ENCODE measurements at regions not wholly inside any gene's neighbourhood (a gene's known extent, or its start where the extent isn't known, plus 50 kb on each side); places are given as distances from the start of the nearest gene placed in this dataset.
A peak's percentile ranks its signal among the peaks of the same experiment; 100 is the strongest.

DNA sequence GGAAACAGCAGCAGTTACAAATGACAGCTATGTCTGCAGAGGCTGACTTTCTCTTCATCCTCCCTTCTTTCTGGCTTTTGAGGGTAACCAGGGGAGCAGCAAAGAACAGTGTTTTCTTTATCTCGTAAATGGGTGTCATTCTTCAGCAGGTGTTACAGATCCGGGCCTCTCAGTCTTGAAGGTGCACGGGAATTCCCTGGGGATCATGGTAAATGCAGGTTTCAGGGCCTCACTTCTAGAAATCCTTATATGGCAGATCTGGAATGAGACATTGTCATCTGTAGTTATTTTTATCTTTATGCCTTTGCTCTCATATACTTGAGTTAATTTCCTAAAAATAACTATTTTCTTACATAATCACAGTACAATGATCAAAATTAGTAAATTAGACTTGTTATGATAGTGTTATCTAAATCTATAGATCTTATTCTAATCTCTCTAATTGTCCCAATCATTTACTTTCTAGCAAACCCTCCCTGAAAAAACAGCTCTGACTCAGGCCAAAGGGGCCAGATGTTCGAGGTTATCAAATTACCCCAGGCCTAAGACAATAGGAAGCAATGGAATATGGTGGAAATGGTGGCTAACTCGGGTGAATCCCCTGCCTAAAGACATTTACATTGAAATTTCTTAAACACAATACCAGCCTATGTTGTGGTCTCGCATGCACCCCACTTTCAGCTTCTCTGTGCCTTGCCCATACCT, 145.0 kb downstream of the CAND1 start:
- Mint-ChIP-seq H3K27me3 (ENCODE audit: low read depth) (no peaks in the 10 kb centered on the region), H3K27ac (no peak overlapping the region), H3K9me3 (no peaks in the 10 kb centered on the region), H3K36me3 (no peaks in the 10 kb centered on the region), H3K4me1 (peaks cover 24% of the 10 kb centered on the region), H3K4me3 (no peak overlapping the region)
- TF ChIP-seq, protein P1, sequence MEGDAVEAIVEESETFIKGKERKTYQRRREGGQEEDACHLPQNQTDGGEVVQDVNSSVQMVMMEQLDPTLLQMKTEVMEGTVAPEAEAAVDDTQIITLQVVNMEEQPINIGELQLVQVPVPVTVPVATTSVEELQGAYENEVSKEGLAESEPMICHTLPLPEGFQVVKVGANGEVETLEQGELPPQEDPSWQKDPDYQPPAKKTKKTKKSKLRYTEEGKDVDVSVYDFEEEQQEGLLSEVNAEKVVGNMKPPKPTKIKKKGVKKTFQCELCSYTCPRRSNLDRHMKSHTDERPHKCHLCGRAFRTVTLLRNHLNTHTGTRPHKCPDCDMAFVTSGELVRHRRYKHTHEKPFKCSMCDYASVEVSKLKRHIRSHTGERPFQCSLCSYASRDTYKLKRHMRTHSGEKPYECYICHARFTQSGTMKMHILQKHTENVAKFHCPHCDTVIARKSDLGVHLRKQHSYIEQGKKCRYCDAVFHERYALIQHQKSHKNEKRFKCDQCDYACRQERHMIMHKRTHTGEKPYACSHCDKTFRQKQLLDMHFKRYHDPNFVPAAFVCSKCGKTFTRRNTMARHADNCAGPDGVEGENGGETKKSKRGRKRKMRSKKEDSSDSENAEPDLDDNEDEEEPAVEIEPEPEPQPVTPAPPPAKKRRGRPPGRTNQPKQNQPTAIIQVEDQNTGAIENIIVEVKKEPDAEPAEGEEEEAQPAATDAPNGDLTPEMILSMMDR (IDR thresholded peaks at IDR 0.05; ENCODE audit: unreplicated experiment), result no peak
- no peak for DNase-seq (ENCODE audit: low spot score in 2 of 2, unreplicated experiment in 2 of 2)

DNA sequence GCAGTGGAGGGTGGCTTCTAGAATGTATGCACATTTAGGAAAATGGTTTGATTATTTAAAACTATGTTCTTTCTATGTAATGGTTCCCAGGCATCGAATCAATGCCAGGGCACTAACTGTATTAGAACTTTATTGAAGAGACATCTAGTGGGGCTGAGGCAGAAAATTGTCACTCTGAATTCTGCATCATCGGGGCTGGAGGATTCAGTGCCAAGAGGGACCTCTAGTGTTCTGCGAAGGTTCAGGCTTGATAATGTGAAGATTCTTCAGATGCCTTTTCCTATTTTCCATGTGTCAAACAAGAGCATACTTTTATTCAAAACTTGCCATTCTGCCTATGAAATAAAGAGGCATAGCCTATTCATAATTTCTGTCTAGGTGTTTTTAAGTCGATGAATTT, 146.3 kb downstream of the CAND1 start:
- Mint-ChIP-seq H3K27me3 (ENCODE audit: low read depth) (no peaks in the 10 kb centered on the region), H3K27ac (no peak overlapping the region), H3K36me3 (no peaks in the 10 kb centered on the region), H3K9me3 (no peaks in the 10 kb centered on the region), H3K4me1 (peaks cover 37% of the 10 kb centered on the region), H3K4me3 (no peak overlapping the region)
- TF ChIP-seq, protein P1 (IDR thresholded peaks at IDR 0.05; ENCODE audit: unreplicated experiment), result no peak
- DNase-seq (ENCODE audit: low spot score in 2 of 2, unreplicated experiment in 2 of 2), result no peak

DNA sequence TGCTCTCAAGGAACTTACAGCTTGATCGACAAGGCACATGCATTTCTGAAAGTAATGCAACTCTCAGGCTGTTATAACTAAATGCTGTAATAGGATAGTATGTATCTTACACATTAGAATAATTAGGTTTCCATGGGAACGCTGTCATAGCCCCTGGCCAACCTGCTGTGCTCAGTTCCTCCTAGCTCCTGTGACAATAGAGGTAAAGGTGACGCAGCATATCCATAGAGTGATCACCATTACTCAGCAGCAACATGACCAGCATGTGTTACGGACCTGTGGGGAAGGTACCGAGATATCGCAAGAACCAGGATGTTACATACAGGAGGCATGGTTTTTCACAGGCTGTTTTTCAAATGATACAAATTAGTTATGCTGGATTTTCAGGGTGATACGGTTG, 150.7 kb downstream of the CAND1 start:
- H3K27me3 Mint-ChIP-seq (ENCODE audit: low read depth), result no peaks in the 10 kb centered on the region
- no peaks in the 10 kb centered on the region for H3K36me3 Mint-ChIP-seq
- H3K27ac Mint-ChIP-seq, result peak overlapping the region; percentile 83
- no peak for DNase-seq (ENCODE audit: low spot score in 2 of 2, unreplicated experiment in 2 of 2)
- TF ChIP-seq, protein P1 (IDR thresholded peaks at IDR 0.05; ENCODE audit: unreplicated experiment), result no peak
- no peak overlapping the region for H3K4me3 Mint-ChIP-seq
- H3K4me1 Mint-ChIP-seq, result peaks cover 47% of the 10 kb centered on the region
- H3K9me3 Mint-ChIP-seq, result no peaks in the 10 kb centered on the region

DNA sequence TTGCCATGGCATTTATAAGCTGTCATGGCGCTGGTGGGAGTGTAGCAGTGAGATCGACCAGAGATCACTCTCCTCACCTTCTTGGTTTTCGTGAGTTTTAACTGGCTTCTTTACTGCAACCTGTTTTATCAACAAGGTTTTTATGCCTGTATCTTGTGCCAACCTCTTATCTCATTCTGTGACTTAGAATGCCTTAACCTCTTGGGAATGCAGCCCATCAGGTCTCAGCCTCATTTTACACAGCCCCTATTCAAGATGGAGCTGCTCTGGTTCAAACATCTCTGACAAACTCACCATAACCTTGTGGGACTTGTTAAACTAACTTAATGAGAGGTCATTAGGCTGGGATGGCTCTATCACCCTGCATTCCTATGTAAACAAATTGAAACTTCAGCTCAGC, 151.3 kb downstream of the CAND1 start:
- no peak for DNase-seq (ENCODE audit: low spot score in 2 of 2, unreplicated experiment in 2 of 2)
- Mint-ChIP-seq H3K36me3 (no peaks in the 10 kb centered on the region), H3K27ac (peak overlapping the region; percentile 4), H3K9me3 (no peaks in the 10 kb centered on the region), H3K4me1 (peaks cover 45% of the 10 kb centered on the region), H3K27me3 (ENCODE audit: low read depth) (no peaks in the 10 kb centered on the region), H3K4me3 (no peak overlapping the region)
- TF ChIP-seq, protein P1 (IDR thresholded peaks at IDR 0.05; ENCODE audit: unreplicated experiment), result no peak

DNA sequence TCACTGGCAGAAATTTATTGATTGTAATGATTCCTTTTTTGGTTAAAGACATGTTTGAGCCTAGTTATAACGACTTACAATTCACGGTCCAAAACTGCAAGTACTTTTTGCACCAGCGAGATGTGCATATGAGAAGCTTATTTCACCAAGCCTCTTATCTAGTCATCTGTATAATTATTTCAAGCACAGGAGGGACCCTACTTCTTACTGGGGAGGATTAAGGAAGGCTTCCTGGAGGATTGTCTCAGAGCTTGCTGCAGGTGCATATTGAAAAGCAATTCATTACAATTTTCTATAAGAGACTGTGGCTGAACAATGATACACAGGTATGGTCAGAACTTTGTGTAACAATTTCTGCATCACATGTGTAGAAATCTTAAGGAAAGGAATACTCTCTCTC, 152.9 kb downstream of the CAND1 start:
- Mint-ChIP-seq H3K4me3 (no peak overlapping the region), H3K36me3 (no peaks in the 10 kb centered on the region), H3K27ac (peak overlapping the region; percentile 28), H3K27me3 (ENCODE audit: low read depth) (no peaks in the 10 kb centered on the region), H3K9me3 (no peaks in the 10 kb centered on the region), H3K4me1 (peaks cover 54% of the 10 kb centered on the region)
- no peak for DNase-seq (ENCODE audit: low spot score in 2 of 2, unreplicated experiment in 2 of 2)
- TF ChIP-seq, protein P1 (IDR thresholded peaks at IDR 0.05; ENCODE audit: unreplicated experiment), result no peak

Data from mesothelial cell of epicardium (in vitro differentiated cells).